ENCODE measurements at regions not wholly inside any gene's neighbourhood (a gene's known extent, or its start where the extent isn't known, plus 50 kb on each side); places are given as distances from the start of the nearest gene placed in this dataset.

- no peak for TF ChIP-seq CTCF (IDR thresholded peaks at IDR 0.05)
- TF ChIP-seq POLR2A (IDR thresholded peaks at IDR 0.05) = no peak
Observed at GRCh38 chr12:90627180-90627896, 327.6 kb downstream of the CCER1 start.

Measured in thyroid gland (tissue), 4 donors.